Neuron (in vitro differentiated cells): ENCODE measurements at regions not wholly inside any gene's neighbourhood (a gene's known extent, or its start where the extent isn't known, plus 50 kb on each side); places are given as distances from the start of the nearest gene placed in this dataset.
"Not testable (repeated sequence)": the region's sequence is repeated elsewhere in the genome, so short reads cannot be mapped to it uniquely, and the experiment has no call there.

ENCODE experiments used
- H2AFZ ChIP-seq: one replicate; pipeline ENCODE4 v1.6.1; 2013; ENCODE audit warnings: low read depth, mild to moderate bottlenecking, inconsistent platforms, low read length, moderate library complexity
- H3K27me3 ChIP-seq: one replicate; pipeline ENCODE4 v1.6.1; 2013; ENCODE audit warnings: low read length; ENCODE audit not compliant: insufficient read depth
- H3K36me3 ChIP-seq: one replicate; pipeline ENCODE4 v1.6.1; 2013; ENCODE audit warnings: low read length; ENCODE audit not compliant: insufficient read depth
- H3K4me1 ChIP-seq: one replicate; pipeline ENCODE4 v1.6.1; 2013; ENCODE audit warnings: low read length; ENCODE audit not compliant: insufficient read depth
- H3K4me3 ChIP-seq: 2 replicates; pipeline ENCODE4 v1.5.1; 2013; ENCODE audit warnings: mild to moderate bottlenecking, low read length, moderate library complexity
- H3K9me3 ChIP-seq: one replicate; pipeline ENCODE4 v1.6.1; 2013; ENCODE audit warnings: low read length

- H2AFZ ChIP-seq, result no peak overlapping the region
- H3K4me1 ChIP-seq, result no peaks in the 10 kb centered on the region
- no peak overlapping the region for H3K4me3 ChIP-seq
- no peaks in the 10 kb centered on the region for H3K9me3 ChIP-seq
- H3K27me3 ChIP-seq, result no peaks in the 10 kb centered on the region
- H3K36me3 ChIP-seq, result no peaks in the 10 kb centered on the region
These were observed 483.9 kb downstream of the PTH2R start for GRCh38 chr2:208890486-208890885.

- no peak overlapping the region for H2AFZ ChIP-seq
- no peaks in the 10 kb centered on the region for H3K4me1 ChIP-seq
- no peaks in the 10 kb centered on the region for H3K36me3 ChIP-seq
- H3K27me3 ChIP-seq, result no peaks in the 10 kb centered on the region
- H3K4me3 ChIP-seq, result no peak overlapping the region
- H3K9me3 ChIP-seq, result no peaks in the 10 kb centered on the region
These were observed 485.6 kb downstream of the PTH2R start for GRCh38 chr2:208892203-208892602.

GRCh38 chr2:208906330-208906729 lies 499.7 kb downstream of the PTH2R start:
- no peak overlapping the region for H2AFZ ChIP-seq
- no peaks in the 10 kb centered on the region for H3K9me3 ChIP-seq
- H3K36me3 ChIP-seq, result no peaks in the 10 kb centered on the region
- H3K27me3 ChIP-seq, result no peaks in the 10 kb centered on the region
- H3K4me3 ChIP-seq, result no peak overlapping the region
- H3K4me1 ChIP-seq, result no peaks in the 10 kb centered on the region

- Histone ChIP-seq H2AFZ (no peak overlapping the region), H3K27me3 (no peaks in the 10 kb centered on the region), H3K4me1 (peaks cover 4% of the 10 kb centered on the region), H3K4me3 (no peak overlapping the region), H3K9me3 (no peaks in the 10 kb centered on the region), H3K36me3 (no peaks in the 10 kb centered on the region)
These were observed 508.4 kb upstream of the MAP2 start for GRCh38 chr2:208915401-208915800.

- peaks cover 4% of the 10 kb centered on the region for H3K4me1 ChIP-seq
- no peaks in the 10 kb centered on the region for H3K27me3 ChIP-seq
- H2AFZ ChIP-seq, result no peak overlapping the region
- no peaks in the 10 kb centered on the region for H3K9me3 ChIP-seq
- no peak overlapping the region for H3K4me3 ChIP-seq
- H3K36me3 ChIP-seq, result no peaks in the 10 kb centered on the region
These were observed 507.0 kb upstream of the MAP2 start for GRCh38 chr2:208916881-208917280.

- H2AFZ ChIP-seq, H3K27me3 ChIP-seq, H3K9me3 ChIP-seq, H3K4me3 ChIP-seq, H3K36me3 ChIP-seq, H3K4me1 ChIP-seq: not testable (repeated sequence)
These were observed 502.5 kb upstream of the MAP2 start for GRCh38 chr2:208921358-208921757.

- Histone ChIP-seq H3K9me3 (no peaks in the 10 kb centered on the region), H3K4me1 (no peaks in the 10 kb centered on the region), H3K36me3 (no peaks in the 10 kb centered on the region), H2AFZ (no peak overlapping the region), H3K4me3 (no peak overlapping the region), H3K27me3 (no peaks in the 10 kb centered on the region)
These were observed 496.0 kb upstream of the MAP2 start for GRCh38 chr2:208927867-208928266.

- H3K4me3 ChIP-seq, result no peak overlapping the region
- no peaks in the 10 kb centered on the region for H3K27me3 ChIP-seq
- no peak overlapping the region for H2AFZ ChIP-seq
- no peaks in the 10 kb centered on the region for H3K9me3 ChIP-seq
- no peaks in the 10 kb centered on the region for H3K4me1 ChIP-seq
- no peaks in the 10 kb centered on the region for H3K36me3 ChIP-seq
These were observed 494.5 kb upstream of the MAP2 start for GRCh38 chr2:208929139-208929864.

- Histone ChIP-seq H3K27me3 (no peaks in the 10 kb centered on the region), H3K4me1 (no peaks in the 10 kb centered on the region), H3K9me3 (no peaks in the 10 kb centered on the region), H3K36me3 (no peaks in the 10 kb centered on the region), H3K4me3 (no peak overlapping the region), H2AFZ (no peak overlapping the region)
These were observed 493.9 kb upstream of the MAP2 start for GRCh38 chr2:208929894-208930427.

GRCh38 chr2:208935531-208935930 lies 488.3 kb upstream of the MAP2 start:
- H2AFZ ChIP-seq, result no peak overlapping the region

GRCh38 chr2:208937521-208937920 lies 486.3 kb upstream of the MAP2 start:
- Histone ChIP-seq H3K4me3 (no peak overlapping the region), H3K9me3 (no peaks in the 10 kb centered on the region), H2AFZ (no peak overlapping the region), H3K36me3 (no peaks in the 10 kb centered on the region), H3K4me1 (no peaks in the 10 kb centered on the region), H3K27me3 (no peaks in the 10 kb centered on the region)

More at GRCh38 chr2:208935531-208935930, 488.3 kb upstream of the MAP2 start:
- no peak overlapping the region for H3K4me3 ChIP-seq
- H3K27me3 ChIP-seq, result no peaks in the 10 kb centered on the region
- H3K36me3 ChIP-seq, result no peaks in the 10 kb centered on the region
- H3K4me1 ChIP-seq, result no peaks in the 10 kb centered on the region
- H3K9me3 ChIP-seq, result no peaks in the 10 kb centered on the region

GRCh38 chr2:208939852-208940251 lies 484.0 kb upstream of the MAP2 start:
- Histone ChIP-seq H3K4me3 (no peak overlapping the region), H3K36me3 (no peaks in the 10 kb centered on the region), H3K27me3 (no peaks in the 10 kb centered on the region), H3K4me1 (no peaks in the 10 kb centered on the region), H3K9me3 (no peaks in the 10 kb centered on the region), H2AFZ (no peak overlapping the region)

- Histone ChIP-seq H3K4me3 (no peak overlapping the region), H3K4me1 (no peaks in the 10 kb centered on the region), H3K36me3 (no peaks in the 10 kb centered on the region), H3K27me3 (no peaks in the 10 kb centered on the region), H2AFZ (no peak overlapping the region), H3K9me3 (no peaks in the 10 kb centered on the region)
These were observed 478.1 kb upstream of the MAP2 start for GRCh38 chr2:208945719-208946256.

- no peaks in the 10 kb centered on the region for H3K4me1 ChIP-seq
- H3K9me3 ChIP-seq, result no peaks in the 10 kb centered on the region
- H3K4me3 ChIP-seq, result no peak overlapping the region
- H2AFZ ChIP-seq, result no peak overlapping the region
- H3K27me3 ChIP-seq, result no peaks in the 10 kb centered on the region
- no peaks in the 10 kb centered on the region for H3K36me3 ChIP-seq
These were observed 475.8 kb upstream of the MAP2 start for GRCh38 chr2:208948073-208948472.
